HG02763 (cell line): ENCODE measurements at regions not wholly inside any gene's neighbourhood (a gene's known extent, or its start where the extent isn't known, plus 50 kb on each side); places are given as distances from the start of the nearest gene placed in this dataset.
"Not testable (repeated sequence)": the region's sequence is repeated elsewhere in the genome, so short reads cannot be mapped to it uniquely, and the experiment has no call there.

Experiments used
- ATAC-seq: cut with Tn5 transposase; IDR thresholded peaks from one replicate; pipeline ENCODE4 v1.9.1; 2021; ENCODE audit warnings: mild to moderate bottlenecking, moderate library complexity; ENCODE audit not compliant: unreplicated experiment

- ATAC-seq = not testable (repeated sequence)
Measured at GRCh38 chr2:87500951-87501350, 246.9 kb upstream of the PLGLB2 start.

GRCh38 chr2:87502948-87503347, 244.9 kb upstream of the PLGLB2 start:
- not testable (repeated sequence) for ATAC-seq

GRCh38 chr2:87505239-87505638, 242.6 kb upstream of the PLGLB2 start:
- not testable (repeated sequence) for ATAC-seq

- ATAC-seq = not testable (repeated sequence)
Measured at GRCh38 chr2:87505909-87506308, 242.0 kb upstream of the PLGLB2 start.

- ATAC-seq = not testable (repeated sequence)
Measured at GRCh38 chr2:87507378-87508348, 240.2 kb upstream of the PLGLB2 start.

- not testable (repeated sequence) for ATAC-seq
Measured at GRCh38 chr2:87511195-87511778, 236.6 kb upstream of the PLGLB2 start.

GRCh38 chr2:87512864-87513530, 234.9 kb upstream of the PLGLB2 start:
- not testable (repeated sequence) for ATAC-seq

GRCh38 chr2:87514034-87514433, 233.9 kb upstream of the PLGLB2 start:
- peak; percentile 58 for ATAC-seq

- not testable (repeated sequence) for ATAC-seq
Measured at GRCh38 chr2:87514515-87514914, 233.4 kb upstream of the PLGLB2 start.

GRCh38 chr2:87515226-87515625, 232.7 kb upstream of the PLGLB2 start:
- not testable (repeated sequence) for ATAC-seq

GRCh38 chr2:87515875-87516274, 232.0 kb upstream of the PLGLB2 start:
- ATAC-seq = not testable (repeated sequence)

- not testable (repeated sequence) for ATAC-seq
Measured at GRCh38 chr2:87516369-87516967, 231.4 kb upstream of the PLGLB2 start.

- not testable (repeated sequence) for ATAC-seq
Measured at GRCh38 chr2:87517438-87517837, 230.4 kb upstream of the PLGLB2 start.

- ATAC-seq = not testable (repeated sequence)
Measured at GRCh38 chr2:87518066-87518465, 229.8 kb upstream of the PLGLB2 start.

GRCh38 chr2:87518547-87518946, 229.3 kb upstream of the PLGLB2 start:
- ATAC-seq = not testable (repeated sequence)

GRCh38 chr2:87519158-87520011, 228.5 kb upstream of the PLGLB2 start:
- peak; percentile 50 for ATAC-seq

GRCh38 chr2:87521057-87521456, 226.8 kb upstream of the PLGLB2 start:
- ATAC-seq = peak; percentile 56

GRCh38 chr2:87521489-87521888, 226.4 kb upstream of the PLGLB2 start:
- not testable (repeated sequence) for ATAC-seq

- not testable (repeated sequence) for ATAC-seq
Measured at GRCh38 chr2:87524619-87525188, 223.2 kb upstream of the PLGLB2 start.
